Smooth muscle cell (in vitro differentiated cells): ENCODE measurements at regions not wholly inside any gene's neighbourhood (a gene's known extent, or its start where the extent isn't known, plus 50 kb on each side); places are given as distances from the start of the nearest gene placed in this dataset.

Source experiments
- DNase-seq: peaks from one replicate; lab custom pipeline; 2025; ENCODE audit not compliant: unreplicated experiment; lab: John Stamatoyannopoulos, UW
- H2AFZ ChIP-seq: fragments of 200-600 bp; sonication (generic); 2 replicates; pipeline ENCODE4 v1.6.0; 2016; ENCODE audit warnings: antibody characterized with exemption, low read depth, mild to moderate bottlenecking
- H3F3A ChIP-seq: fragments of 200-600 bp; sonication (generic); 2 replicates; pipeline ENCODE4 v1.6.0; 2017; ENCODE audit warnings: antibody characterized with exemption, low read depth
- H3K27ac ChIP-seq: fragments of 200-600 bp; sonication (generic); 2 replicates; pipeline ENCODE4 v1.5.1; 2016; ENCODE audit warnings: low read depth, mild to moderate bottlenecking
- H3K27me3 ChIP-seq: fragments of 200-600 bp; sonication (generic); 2 replicates; pipeline ENCODE4 v1.6.1; 2016; ENCODE audit warnings: low read depth, mild to moderate bottlenecking
- H3K36me3 ChIP-seq: fragments of 200-600 bp; sonication (generic); 2 replicates; pipeline ENCODE4 v1.5.1; 2016; ENCODE audit warnings: low read depth
- H3K4me1 ChIP-seq: fragments of 200-600 bp; sonication (generic); 2 replicates; pipeline ENCODE4 v1.5.1; 2016; ENCODE audit warnings: low read depth
- H3K4me2 ChIP-seq: fragments of 200-600 bp; sonication (generic); 2 replicates; pipeline ENCODE4 v1.6.0; 2016; ENCODE audit warnings: mild to moderate bottlenecking
- H3K4me3 ChIP-seq: fragments of 200-600 bp; sonication (generic); 2 replicates; pipeline ENCODE4 v1.5.1; 2016; ENCODE audit warnings: mild to moderate bottlenecking
- H3K79me2 ChIP-seq: fragments of 200-600 bp; sonication (generic); 2 replicates; pipeline ENCODE4 v1.6.0; 2016; ENCODE audit warnings: low read depth, mild to moderate bottlenecking
- H3K9ac ChIP-seq: fragments of 200-600 bp; sonication (generic); 2 replicates; pipeline ENCODE4 v1.6.0; 2016; ENCODE audit warnings: low read depth
- H3K9me3 ChIP-seq: fragments of 200-600 bp; sonication (generic); replicated peaks from 2 replicates; pipeline ENCODE4 v1.5.1; 2016; ENCODE audit warnings: low read depth
- H4K20me1 ChIP-seq: fragments of 200-600 bp; sonication (generic); 2 replicates; pipeline ENCODE4 v1.6.0; 2016; ENCODE audit warnings: low read depth
- CTCF ChIP-seq: fragments of 200-600 bp; sonication (generic); IDR thresholded peaks from 2 replicates; pipeline ENCODE4 v1.5.1; 2017; ENCODE audit warnings: borderline replicate concordance, mild to moderate bottlenecking, antibody characterized with exemption; ENCODE audit not compliant: insufficient read depth, poor library complexity, severe bottlenecking
- WGBS: methylation state at CpG from one replicate; pipeline ENCODE4 v1.1.7; 2016; ENCODE audit warnings: low lambda C conversion rate; 5-methylcytosine and 5-hydroxymethylcytosine counted together

GRCh38 chr3:30082652-30083051 is 523.7 kb upstream of the TGFBR2 start:
- Histone ChIP-seq H3K36me3 (no peaks in the 10 kb centered on the region), H3F3A (no peaks in the 10 kb centered on the region), H3K4me1 (peaks cover 14% of the 10 kb centered on the region), H2AFZ (peak overlapping the region; percentile 11), H3K27me3 (no peaks in the 10 kb centered on the region), H3K4me2 (peak overlapping the region; percentile 9), H4K20me1 (no peaks in the 10 kb centered on the region), H3K27ac (no peak overlapping the region), H3K9me3 (no peaks in the 10 kb centered on the region), H3K79me2 (no peaks in the 10 kb centered on the region), H3K9ac (no peak overlapping the region), H3K4me3 (no peak overlapping the region)
- WGBS, result 51% methylated on average over 7 of the region's 7 CpGs
- no peak for TF ChIP-seq CTCF
- no peak for DNase-seq

GRCh38 chr3:30083315-30083714 is 523.1 kb upstream of the TGFBR2 start:
- WGBS, result 81% methylated on average over 4 of the region's 4 CpGs
- Histone ChIP-seq H3K9ac (no peak overlapping the region), H3K79me2 (no peaks in the 10 kb centered on the region), H3K27ac (no peak overlapping the region), H4K20me1 (no peaks in the 10 kb centered on the region), H2AFZ (peak overlapping the region; percentile 11), H3K4me3 (no peak overlapping the region), H3K4me1 (peaks cover 14% of the 10 kb centered on the region), H3K9me3 (no peaks in the 10 kb centered on the region), H3K27me3 (no peaks in the 10 kb centered on the region), H3K4me2 (no peak overlapping the region), H3K36me3 (no peaks in the 10 kb centered on the region), H3F3A (no peaks in the 10 kb centered on the region)
- no peak for TF ChIP-seq CTCF
- DNase-seq, result no peak

DNA sequence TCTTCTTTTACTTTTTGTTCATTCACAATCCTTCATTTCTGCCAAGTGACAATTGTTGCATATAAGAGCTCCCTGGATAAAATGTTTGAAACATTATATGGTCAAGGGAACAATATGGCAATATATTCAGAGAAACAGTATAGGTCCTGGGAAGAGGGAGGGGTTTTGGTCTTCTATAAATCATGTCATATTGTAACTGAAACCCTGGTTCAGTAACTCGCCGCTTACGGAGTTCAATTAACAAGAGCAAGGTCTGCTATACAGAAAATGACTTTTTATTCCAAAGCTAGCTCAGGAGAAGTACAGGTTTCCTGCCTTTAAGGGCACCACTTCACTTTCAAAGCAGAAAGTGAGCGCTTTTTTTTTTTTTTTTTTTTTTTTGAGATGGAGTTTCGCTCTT is 522.1 kb upstream of the TGFBR2 start:
- WGBS, result 58% methylated on average over 5 of the region's 5 CpGs
- no peaks in the 10 kb centered on the region for H3K79me2 ChIP-seq
- peaks cover 14% of the 10 kb centered on the region for H3K4me1 ChIP-seq
- H3K36me3 ChIP-seq, result no peaks in the 10 kb centered on the region
- H3K4me3 ChIP-seq, result no peak overlapping the region
- H3K9me3 ChIP-seq, result no peaks in the 10 kb centered on the region
- TF ChIP-seq CTCF, result no peak
- no peak overlapping the region for H3K9ac ChIP-seq
- no peak overlapping the region for H3K4me2 ChIP-seq
- H3K27ac ChIP-seq, result no peak overlapping the region
- peak overlapping the region; percentile 9 for H2AFZ ChIP-seq
- H3K27me3 ChIP-seq, result no peaks in the 10 kb centered on the region
- no peaks in the 10 kb centered on the region for H4K20me1 ChIP-seq
- H3F3A ChIP-seq, result no peaks in the 10 kb centered on the region
- no peak for DNase-seq

- no peak overlapping the region for H3K4me2 ChIP-seq
- no peaks in the 10 kb centered on the region for H3F3A ChIP-seq
These were observed 521.4 kb upstream of the TGFBR2 start for GRCh38 chr3:30084971-30085403.

More at GRCh38 chr3:30084971-30085403, 521.4 kb upstream of the TGFBR2 start:
- 41% methylated on average over 3 of the region's 3 CpGs for WGBS
- TF ChIP-seq CTCF, result no peak
- Histone ChIP-seq H2AFZ (no peak overlapping the region), H3K4me3 (no peak overlapping the region), H3K4me1 (peaks cover 14% of the 10 kb centered on the region), H3K9ac (no peak overlapping the region), H3K9me3 (no peaks in the 10 kb centered on the region), H3K27me3 (no peaks in the 10 kb centered on the region), H4K20me1 (no peaks in the 10 kb centered on the region), H3K27ac (no peak overlapping the region), H3K79me2 (no peaks in the 10 kb centered on the region), H3K36me3 (no peaks in the 10 kb centered on the region)
- DNase-seq, result no peak
